ENCODE measurements at regions not wholly inside any gene's neighbourhood (a gene's known extent, or its start where the extent isn't known, plus 50 kb on each side); places are given as distances from the start of the nearest gene placed in this dataset.
A peak's percentile ranks its signal among the peaks of the same experiment; 100 is the strongest.
"Not testable (repeated sequence)": the region's sequence is repeated elsewhere in the genome, so short reads cannot be mapped to it uniquely, and the experiment has no call there.

GRCh38 chr2:144011553-144011952 lies 508.4 kb downstream of the ZEB2 start:
- no peak for DNase-seq

GRCh38 chr2:144011098-144011497 lies 508.8 kb downstream of the ZEB2 start:
- no peak for DNase-seq

- DNase-seq: no peak
These were observed 509.7 kb downstream of the ZEB2 start for GRCh38 chr2:144010096-144010836.

DNA sequence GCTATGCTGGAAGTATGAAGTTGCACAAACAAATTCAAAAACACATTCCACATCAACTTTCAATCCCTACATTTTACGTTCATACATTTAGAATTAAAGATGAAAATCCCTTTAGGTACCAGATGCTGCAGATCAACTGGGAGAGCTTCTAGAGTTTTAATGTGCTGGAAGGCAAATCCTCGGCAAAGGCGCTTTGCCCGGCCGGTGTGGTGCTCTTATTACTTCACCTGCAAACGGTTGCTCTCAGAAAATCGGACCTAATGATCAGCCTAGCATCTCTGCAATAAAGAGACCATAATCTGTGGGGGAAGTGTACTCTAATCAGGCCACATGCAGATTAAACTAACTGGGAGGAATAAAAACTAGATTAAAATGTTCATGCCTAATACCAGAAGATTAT lies 513.8 kb downstream of the ZEB2 start:
- DNase-seq: no peak

DNA sequence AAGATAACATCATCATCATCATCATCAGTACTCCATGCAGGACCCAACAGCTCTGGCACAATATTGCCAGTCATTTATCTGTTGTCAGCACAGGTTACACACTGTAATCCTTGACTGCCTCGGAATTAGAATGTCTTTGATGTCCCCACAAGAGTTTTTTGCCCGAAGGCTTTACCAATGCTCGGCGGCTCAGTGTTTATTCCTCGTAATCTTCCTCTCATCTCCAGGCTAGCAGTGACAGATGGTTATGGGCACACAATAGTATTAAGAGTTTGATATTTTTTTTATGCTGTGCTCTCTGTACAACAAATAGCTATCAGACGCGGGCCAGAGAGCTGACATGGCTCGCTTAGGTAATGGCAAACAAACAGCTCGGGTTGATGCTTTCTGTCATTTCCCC lies 515.2 kb downstream of the ZEB2 start:
- no peak for DNase-seq

DNA sequence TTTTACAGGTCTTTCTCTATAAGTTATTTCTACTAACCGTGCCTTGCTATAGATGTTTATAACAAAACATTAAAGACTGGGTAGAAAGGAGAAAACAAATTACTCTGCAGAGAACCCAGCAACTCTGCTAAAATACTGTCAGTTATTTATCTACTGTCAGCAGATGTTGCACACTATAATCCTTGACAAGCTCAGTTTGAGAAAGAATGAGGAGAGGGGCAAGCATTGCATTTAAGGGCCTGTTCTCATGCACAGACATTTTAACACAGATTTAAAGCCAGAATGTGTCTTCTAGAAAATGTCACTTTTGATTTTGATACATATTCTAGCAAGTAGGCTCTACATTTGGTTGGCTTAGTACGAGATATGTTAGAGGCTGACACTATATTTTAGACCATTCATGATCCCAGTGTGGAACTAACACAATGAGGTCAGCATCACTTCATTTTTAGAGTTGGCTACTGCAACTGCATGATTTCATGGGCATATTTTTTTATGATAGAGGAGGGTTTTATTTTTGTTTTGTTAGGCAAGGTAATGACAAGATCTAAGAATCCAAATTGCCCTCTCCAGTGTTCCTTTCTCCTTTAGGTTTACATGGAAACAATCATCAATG lies 516.4 kb downstream of the ZEB2 start:
- no peak for DNase-seq

DNA sequence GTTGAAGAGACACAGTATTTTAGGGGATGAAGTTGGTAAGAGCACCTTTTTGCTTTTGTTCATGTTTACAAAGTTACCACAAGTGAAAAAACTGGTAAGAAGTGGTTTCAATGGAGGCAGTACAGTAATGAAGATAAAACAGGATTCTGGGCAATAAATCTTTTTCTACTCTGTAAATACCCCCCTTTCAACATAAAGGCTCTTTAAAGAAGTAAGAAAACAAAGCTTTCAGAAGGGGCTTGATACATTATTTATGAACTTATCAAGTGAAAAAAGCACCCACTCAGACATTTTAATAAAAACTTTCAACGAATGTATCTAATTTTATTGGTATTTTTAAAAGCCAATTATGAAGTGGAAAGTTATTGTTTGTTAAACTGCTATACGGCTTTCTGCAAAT lies 522.9 kb downstream of the ZEB2 start:
- DNase-seq: no peak

GRCh38 chr2:143994961-143995360 lies 525.0 kb downstream of the ZEB2 start:
- no peak for DNase-seq

- not testable (repeated sequence) for DNase-seq
These were observed 528.3 kb downstream of the ZEB2 start for GRCh38 chr2:143991596-143991995.

GRCh38 chr2:143988082-143988481 lies 531.8 kb downstream of the ZEB2 start:
- DNase-seq: no peak

DNA sequence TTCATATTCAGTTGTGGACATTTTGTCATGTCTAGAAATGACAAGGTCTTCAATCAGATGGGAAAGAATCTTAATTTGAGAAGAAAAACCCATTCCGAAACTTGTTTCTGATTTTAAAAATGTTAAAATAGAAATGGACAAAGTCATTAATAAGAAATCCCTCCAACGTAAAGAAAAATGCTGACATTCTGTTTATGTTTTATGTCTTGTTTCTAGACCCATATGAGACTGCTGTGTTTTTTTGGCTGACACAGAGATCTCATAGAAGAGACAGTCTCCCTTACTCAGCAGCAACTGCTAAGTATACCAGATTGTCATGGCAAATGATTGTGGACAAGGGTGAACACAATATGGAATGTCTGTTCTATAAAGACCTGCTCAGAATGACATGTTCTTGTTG lies 538.5 kb downstream of the ZEB2 start:
- DNase-seq: no peak

DNA sequence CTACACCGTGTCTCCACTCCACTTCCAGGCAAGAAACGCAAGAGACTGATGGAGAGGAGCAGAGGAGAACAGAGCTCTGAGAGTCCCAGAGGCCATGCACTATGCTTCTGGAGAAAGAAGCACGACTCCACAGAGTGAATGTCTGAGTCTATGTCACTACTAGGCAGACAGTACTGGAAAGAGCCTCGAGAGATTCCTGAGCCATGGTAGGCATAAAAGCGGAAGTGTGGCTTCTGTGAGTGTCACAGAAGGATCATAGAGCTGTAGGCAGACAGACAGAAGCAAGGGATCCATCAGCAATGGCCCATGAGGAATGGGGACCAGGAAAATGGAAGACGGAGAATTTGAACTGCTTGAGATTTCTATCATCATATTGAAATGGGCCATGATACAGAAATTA lies 542.6 kb downstream of the ZEB2 start:
- DNase-seq: no peak

DNA sequence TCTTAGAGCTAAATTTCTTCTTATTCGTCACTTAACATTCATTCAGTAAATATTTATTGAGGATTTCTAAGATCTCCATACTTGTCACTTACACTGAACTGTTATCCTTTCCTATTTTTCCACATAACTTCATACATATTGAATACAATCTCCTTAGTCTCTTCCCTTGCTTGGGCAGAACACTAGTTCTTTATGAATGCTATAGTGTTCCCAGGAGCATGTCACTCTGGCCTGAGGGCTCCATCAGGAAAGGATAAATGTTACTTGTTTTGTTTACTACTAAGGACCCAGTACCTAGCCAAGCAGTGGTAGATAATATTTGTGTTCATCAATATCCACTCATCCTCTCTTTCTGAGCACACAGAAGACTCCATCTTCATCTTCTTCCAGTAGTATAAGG lies 544.7 kb downstream of the ZEB2 start:
- no peak for DNase-seq

- no peak for DNase-seq
These were observed 545.7 kb downstream of the ZEB2 start for GRCh38 chr2:143974262-143974661.

DNA sequence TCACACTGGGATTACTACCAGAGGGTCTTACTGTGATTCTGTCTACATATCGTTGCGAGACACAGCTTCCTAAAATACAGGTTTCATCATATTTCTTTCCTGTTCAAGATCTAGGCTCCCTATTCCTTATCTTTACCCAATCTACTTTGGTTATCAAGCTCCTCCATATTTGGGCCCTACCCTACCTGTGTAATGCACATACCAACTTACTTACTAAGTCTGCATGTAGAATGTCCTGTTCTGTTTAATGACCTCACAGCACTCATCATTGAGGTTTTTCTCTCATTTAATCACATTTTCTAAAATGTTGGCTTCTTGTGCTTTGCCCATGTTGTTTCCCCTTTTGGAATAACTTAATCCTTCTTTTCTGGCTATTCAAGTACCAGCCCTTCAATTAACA lies 551.1 kb downstream of the ZEB2 start:
- no peak for DNase-seq

- DNase-seq: no peak
These were observed 551.6 kb downstream of the ZEB2 start for GRCh38 chr2:143968360-143968759.

- DNase-seq: no peak
These were observed 554.3 kb downstream of the ZEB2 start for GRCh38 chr2:143965493-143966164.

DNA sequence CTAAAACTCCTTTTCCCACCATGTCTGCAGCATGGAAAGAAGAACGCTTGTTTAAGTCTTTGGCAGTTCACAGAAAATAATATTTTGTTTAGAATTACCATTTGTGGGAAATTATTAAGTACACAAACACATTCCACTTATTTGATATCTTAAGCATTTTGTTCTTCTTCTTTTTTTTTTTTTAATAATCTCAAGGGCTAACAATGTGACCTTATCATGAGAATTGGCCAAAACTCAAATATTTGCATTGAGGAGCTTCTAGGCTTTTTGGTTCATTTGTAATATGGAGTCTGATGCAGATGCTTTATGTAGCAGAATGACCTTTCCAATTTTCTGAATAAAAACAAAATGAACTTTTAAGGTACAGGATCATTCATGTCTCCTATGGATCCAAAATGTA lies 555.0 kb downstream of the ZEB2 start:
- DNase-seq: peak in 1 of 2 donors; percentile 36

- DNase-seq: no peak
These were observed 559.7 kb downstream of the ZEB2 start for GRCh38 chr2:143960177-143960576.

DNA sequence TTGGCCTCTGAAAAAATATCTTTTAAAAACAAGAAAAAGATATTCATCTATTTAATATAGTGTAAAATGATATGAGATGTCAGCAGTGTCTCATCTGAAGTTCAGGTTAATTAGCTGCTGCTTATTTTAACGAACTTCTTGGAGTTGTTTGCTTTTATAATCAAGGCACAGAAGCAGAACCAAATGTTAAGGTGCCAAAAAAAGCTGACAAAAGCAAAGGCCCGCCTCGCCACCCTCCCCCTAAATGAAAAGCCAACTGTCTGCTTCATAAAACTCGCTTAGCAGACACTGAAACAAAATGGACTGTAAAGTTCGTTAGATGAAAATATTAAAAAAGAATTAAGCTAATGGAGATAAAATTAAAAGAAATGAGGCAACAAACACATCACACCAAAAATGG lies 562.6 kb downstream of the ZEB2 start:
- no peak for DNase-seq

DNA sequence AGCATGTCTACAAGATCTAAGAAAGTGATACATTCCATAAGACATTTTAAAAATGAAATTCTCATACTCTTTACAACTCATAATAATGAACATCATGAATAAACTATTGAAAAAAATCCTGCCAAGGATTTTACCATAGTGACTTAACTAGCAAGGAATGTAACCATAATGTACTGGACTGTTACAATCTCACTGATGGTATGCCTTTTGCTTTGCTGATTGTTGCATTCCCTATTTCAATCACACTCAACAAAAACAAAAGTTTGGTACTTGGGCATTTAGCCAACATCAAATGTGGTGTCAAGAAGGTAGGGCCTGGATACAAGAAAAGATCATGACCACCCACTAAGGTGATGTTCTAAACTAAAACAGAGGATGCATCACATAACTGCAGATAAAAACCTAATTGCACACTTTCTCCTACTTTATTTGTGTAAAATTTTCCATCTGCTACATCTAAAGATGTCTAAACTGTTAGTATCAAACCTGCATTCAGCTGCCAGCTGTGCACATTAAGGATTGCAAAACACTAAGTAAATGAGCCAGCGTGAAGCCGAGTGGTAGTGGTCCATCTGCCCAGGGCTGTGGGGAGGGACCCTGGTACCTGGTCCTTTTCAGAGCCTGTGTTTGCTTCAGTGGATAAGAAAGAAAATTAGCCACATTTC lies 564.4 kb downstream of the ZEB2 start:
- peak in 1 of 2 donors; percentile 51 for DNase-seq

- peak in 1 of 2 donors; percentile 14 for DNase-seq
These were observed 565.1 kb downstream of the ZEB2 start for GRCh38 chr2:143954844-143955243.

DNA sequence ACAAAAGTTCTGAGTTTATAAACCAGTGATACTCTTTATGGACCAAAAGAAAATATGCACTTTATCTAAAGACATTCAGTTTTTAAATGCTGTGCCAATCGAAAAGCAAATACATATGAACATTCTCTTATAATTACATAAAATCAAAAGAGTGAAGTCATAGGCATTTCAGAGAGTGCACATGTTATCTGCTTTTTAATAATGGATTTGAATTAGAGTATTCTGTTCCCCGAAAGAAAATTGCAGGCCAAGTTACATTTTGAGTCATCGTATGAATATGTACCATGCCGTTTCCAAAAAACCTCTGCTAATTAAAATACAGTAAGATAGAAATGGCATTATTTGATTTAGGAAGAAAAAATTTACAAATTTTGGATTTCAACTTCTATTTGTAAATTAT lies 565.7 kb downstream of the ZEB2 start:
- DNase-seq: peak in 1 of 2 donors; percentile 15
